ENCODE measurements at regions not wholly inside any gene's neighbourhood (a gene's known extent, or its start where the extent isn't known, plus 50 kb on each side); places are given as distances from the start of the nearest gene placed in this dataset.

DNA sequence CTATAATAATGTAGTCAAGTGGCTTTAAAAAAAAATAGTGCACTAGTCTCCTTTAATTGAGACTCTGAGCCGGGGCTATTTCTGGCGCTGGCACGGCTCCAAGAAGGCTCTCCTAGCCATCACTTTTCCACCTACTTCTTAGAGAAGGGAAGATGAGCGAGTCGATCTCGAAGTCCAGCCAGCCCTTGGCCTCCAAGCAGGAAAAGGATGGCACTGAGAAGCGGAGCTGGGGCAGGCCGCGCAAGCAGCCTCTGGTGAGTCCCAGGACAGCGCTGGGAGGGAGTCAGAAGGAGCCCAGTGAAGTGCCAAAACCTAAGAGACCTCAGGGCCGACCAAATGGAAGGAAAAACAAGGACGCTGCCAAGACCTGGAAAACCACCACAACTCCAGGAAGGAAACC is 531.9 kb downstream of the MAGEB5 start:
- Histone ChIP-seq H2AFZ (ENCODE audit: low read length) (no peak overlapping the region), H3K79me2 (ENCODE audit: insufficient read depth, low read length) (no peaks in the 10 kb centered on the region), H3K9ac (ENCODE audit: low read length) (no peak overlapping the region), H3K36me3 (ENCODE audit: insufficient read depth, low read length) (no peaks in the 10 kb centered on the region), H3K4me1 (ENCODE audit: insufficient read depth, low read length, severe bottlenecking) (no peaks in the 10 kb centered on the region), H3K27me3 (ENCODE audit: insufficient read depth, low read length) (no peaks in the 10 kb centered on the region), H3K4me3 (ENCODE audit: low read depth, low read length, poor library complexity, severe bottlenecking) (no peak overlapping the region), H3K4me2 (ENCODE audit: low read length) (no peak overlapping the region), H4K20me1 (ENCODE audit: insufficient read depth, low read length) (no peaks in the 10 kb centered on the region), H3K27ac (ENCODE audit: low read depth, low read length, poor library complexity, severe bottlenecking) (no peak overlapping the region), H3K9me2 (ENCODE audit: low read depth, low read length) (no peaks in the 10 kb centered on the region), H3F3A (ENCODE audit: insufficient read depth, low read length) (no peaks in the 10 kb centered on the region), H3K9me3 (ENCODE audit: low read length) (no peaks in the 10 kb centered on the region)
- no peak for TF ChIP-seq EZH2 (IDR thresholded peaks at IDR 0.05; ENCODE audit: borderline replicate concordance, low read length)
- TF ChIP-seq, protein P1, sequence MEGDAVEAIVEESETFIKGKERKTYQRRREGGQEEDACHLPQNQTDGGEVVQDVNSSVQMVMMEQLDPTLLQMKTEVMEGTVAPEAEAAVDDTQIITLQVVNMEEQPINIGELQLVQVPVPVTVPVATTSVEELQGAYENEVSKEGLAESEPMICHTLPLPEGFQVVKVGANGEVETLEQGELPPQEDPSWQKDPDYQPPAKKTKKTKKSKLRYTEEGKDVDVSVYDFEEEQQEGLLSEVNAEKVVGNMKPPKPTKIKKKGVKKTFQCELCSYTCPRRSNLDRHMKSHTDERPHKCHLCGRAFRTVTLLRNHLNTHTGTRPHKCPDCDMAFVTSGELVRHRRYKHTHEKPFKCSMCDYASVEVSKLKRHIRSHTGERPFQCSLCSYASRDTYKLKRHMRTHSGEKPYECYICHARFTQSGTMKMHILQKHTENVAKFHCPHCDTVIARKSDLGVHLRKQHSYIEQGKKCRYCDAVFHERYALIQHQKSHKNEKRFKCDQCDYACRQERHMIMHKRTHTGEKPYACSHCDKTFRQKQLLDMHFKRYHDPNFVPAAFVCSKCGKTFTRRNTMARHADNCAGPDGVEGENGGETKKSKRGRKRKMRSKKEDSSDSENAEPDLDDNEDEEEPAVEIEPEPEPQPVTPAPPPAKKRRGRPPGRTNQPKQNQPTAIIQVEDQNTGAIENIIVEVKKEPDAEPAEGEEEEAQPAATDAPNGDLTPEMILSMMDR (IDR thresholded peaks at IDR 0.05; ENCODE audit: low read length): no peak

DNA sequence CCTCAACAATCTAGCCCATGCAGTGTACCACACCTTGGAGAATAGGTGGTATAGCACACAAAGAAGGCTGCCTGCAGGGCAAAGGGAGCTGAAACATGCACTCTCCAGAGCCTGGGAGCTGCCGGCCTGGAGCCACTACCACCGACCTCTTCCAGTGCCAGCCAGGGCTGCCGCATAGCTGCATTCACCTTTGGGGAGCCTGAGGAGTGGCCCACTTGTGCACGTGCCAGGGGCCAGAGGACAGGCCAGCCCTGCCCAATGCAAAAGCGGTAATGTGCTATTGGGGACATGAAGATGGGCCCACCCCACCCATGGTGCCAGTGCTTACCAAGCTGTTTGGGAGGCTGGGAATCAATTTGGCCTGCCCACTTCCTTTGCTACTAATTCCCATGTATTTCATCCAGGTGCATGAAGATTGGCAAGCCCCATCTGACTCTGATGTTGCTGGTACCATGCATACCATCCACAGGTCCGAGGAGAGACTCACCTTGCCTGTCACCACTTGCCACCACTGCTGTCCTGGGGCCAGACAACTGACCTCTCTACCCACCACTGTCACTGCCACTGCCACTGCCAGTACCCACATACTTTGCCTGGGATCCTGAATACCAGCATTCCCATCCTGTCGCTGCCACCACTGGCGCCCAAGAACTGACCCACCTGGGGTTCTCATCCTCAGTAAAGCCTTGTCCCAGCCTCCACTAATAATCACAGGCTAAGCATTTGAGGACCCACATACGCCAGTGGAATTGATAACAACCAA is 506.9 kb downstream of the MAGEB5 start:
- no peak overlapping the region for H3K9ac ChIP-seq (ENCODE audit: low read length)
- no peak for TF ChIP-seq EZH2 (IDR thresholded peaks at IDR 0.05; ENCODE audit: borderline replicate concordance, low read length)
- TF ChIP-seq, protein P1 (IDR thresholded peaks at IDR 0.05; ENCODE audit: low read length): no peak
- no peaks in the 10 kb centered on the region for H3K36me3 ChIP-seq (ENCODE audit: insufficient read depth, low read length)
- no peak overlapping the region for H2AFZ ChIP-seq (ENCODE audit: low read length)
- H3F3A ChIP-seq (ENCODE audit: insufficient read depth, low read length): no peaks in the 10 kb centered on the region
- H3K79me2 ChIP-seq (ENCODE audit: insufficient read depth, low read length): no peaks in the 10 kb centered on the region
- no peaks in the 10 kb centered on the region for H3K4me1 ChIP-seq (ENCODE audit: insufficient read depth, low read length, severe bottlenecking)
- no peaks in the 10 kb centered on the region for H3K9me3 ChIP-seq (ENCODE audit: low read length)
- no peak overlapping the region for H3K4me2 ChIP-seq (ENCODE audit: low read length)
- no peaks in the 10 kb centered on the region for H3K9me2 ChIP-seq (ENCODE audit: low read depth, low read length)
- H3K27me3 ChIP-seq (ENCODE audit: insufficient read depth, low read length): no peaks in the 10 kb centered on the region
- H4K20me1 ChIP-seq (ENCODE audit: insufficient read depth, low read length): no peaks in the 10 kb centered on the region
- H3K4me3 ChIP-seq (ENCODE audit: low read depth, low read length, poor library complexity, severe bottlenecking): no peak overlapping the region
- H3K27ac ChIP-seq (ENCODE audit: low read depth, low read length, poor library complexity, severe bottlenecking): no peak overlapping the region

DNA sequence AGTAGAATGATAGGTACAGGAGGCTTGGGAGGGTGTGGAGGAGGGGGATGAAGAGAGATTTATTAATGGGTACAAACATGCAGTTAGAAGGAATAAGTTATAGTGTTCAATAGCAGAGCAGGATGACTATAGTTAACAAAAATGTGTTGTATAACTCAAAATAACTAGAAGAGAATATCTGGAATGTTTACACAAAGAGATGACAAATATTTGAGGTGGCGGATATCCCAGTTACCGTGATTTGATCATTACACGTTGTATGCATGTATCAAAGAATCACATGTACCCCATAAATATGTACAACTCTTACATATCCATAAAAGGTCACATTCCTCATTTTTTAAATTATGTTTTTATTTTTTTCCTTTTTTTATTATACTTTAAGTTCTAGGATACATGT is 456.6 kb downstream of the MAGEB5 start:
- Histone ChIP-seq H3K4me3 (ENCODE audit: low read depth, low read length, poor library complexity, severe bottlenecking) (no peak overlapping the region), H3K79me2 (ENCODE audit: insufficient read depth, low read length) (no peaks in the 10 kb centered on the region), H3F3A (ENCODE audit: insufficient read depth, low read length) (no peaks in the 10 kb centered on the region), H3K4me1 (ENCODE audit: insufficient read depth, low read length, severe bottlenecking) (no peaks in the 10 kb centered on the region), H2AFZ (ENCODE audit: low read length) (no peak overlapping the region), H3K9me2 (ENCODE audit: low read depth, low read length) (no peaks in the 10 kb centered on the region), H3K4me2 (ENCODE audit: low read length) (no peak overlapping the region), H3K27me3 (ENCODE audit: insufficient read depth, low read length) (no peaks in the 10 kb centered on the region), H3K9ac (ENCODE audit: low read length) (no peak overlapping the region), H4K20me1 (ENCODE audit: insufficient read depth, low read length) (no peaks in the 10 kb centered on the region), H3K36me3 (ENCODE audit: insufficient read depth, low read length) (no peaks in the 10 kb centered on the region), H3K27ac (ENCODE audit: low read depth, low read length, poor library complexity, severe bottlenecking) (no peak overlapping the region), H3K9me3 (ENCODE audit: low read length) (no peaks in the 10 kb centered on the region)
- TF ChIP-seq, protein P1 (IDR thresholded peaks at IDR 0.05; ENCODE audit: low read length): no peak
- no peak for TF ChIP-seq EZH2 (IDR thresholded peaks at IDR 0.05; ENCODE audit: borderline replicate concordance, low read length)

All from OCI-LY1 (cell line).